ENCODE measurements at regions not wholly inside any gene's neighbourhood (a gene's known extent, or its start where the extent isn't known, plus 50 kb on each side); places are given as distances from the start of the nearest gene placed in this dataset.
"Not testable (repeated sequence)": the region's sequence is repeated elsewhere in the genome, so short reads cannot be mapped to it uniquely, and the experiment has no call there.

DNA sequence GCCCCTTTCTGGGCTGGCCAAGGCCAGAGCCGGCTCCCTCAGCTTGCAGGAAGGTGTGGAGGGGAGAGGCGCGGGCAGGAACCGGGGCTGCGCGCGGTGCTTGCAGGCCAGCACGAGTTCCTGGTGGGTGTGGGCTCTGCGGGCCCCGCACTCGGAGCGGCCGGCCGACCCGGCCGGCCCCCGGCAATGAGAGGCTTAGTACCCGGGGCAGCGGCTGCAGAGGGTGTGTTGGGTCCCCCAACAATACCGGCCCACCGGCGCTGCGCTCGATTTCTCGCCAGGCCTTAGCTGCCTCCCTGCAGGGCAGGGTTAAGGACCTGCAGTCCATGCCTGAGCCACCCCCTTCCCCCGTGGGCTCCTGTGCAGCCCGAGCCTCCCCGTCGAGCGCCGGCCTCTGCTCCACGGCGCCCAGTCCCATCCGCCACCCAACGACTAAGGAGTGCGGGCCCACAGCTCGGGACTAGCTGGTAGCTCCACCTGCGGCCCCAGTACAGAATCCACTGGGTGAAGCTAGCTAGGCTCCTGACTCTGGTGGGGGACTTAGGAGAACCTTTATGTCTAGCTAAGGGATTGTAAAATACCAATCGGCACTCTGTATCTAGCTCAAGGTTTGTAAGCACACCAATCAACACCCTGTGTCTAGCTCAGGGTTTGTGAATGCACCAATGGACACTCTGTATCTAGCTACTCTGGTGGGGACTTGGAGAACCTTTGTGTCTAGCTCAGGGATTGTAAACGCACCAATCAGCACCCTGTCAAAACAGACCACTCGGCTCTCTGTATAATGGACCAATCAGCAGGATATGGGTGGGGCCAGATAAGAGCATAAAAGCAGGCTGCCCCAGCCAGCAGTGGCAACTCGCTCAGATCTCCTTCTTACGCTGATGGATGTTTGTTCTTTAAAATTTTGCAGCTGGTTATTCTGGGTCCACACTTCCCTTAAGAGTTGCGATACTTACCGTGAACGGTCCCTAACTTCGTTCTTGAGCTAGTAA is 167.4 kb upstream of the RREB1 start:
- DNase-seq (ENCODE audit: low read depth in 2 of 2) = no peak

GRCh38 chr6:6941201-6941600 is 166.6 kb upstream of the RREB1 start:
- DNase-seq (ENCODE audit: low read depth in 2 of 2) = no peak

GRCh38 chr6:6942091-6942490 is 165.7 kb upstream of the RREB1 start:
- no peak for DNase-seq (ENCODE audit: low read depth in 2 of 2)

DNA sequence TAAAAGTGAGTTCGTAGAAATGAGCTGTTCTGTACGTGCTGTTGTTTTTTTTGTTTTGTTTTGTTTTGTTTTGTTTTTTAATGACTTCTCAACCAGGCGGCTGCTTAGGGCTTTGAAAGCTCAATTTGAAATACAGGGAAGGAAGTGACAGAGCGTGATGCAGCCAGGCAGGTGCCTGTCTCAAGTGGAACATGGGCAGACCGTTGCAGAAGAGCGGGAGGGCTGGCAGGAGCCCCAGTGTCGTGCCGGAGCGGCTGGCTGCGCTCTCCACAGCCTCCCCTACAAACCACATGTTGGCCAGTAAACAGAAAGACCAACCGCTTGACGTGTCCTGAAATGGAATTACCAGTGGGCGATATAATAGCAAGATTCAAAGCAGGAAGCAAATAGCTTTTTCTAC is 164.9 kb upstream of the RREB1 start:
- DNase-seq (ENCODE audit: low read depth in 2 of 2) = peak in 1 of 2 donors; percentile 57

GRCh38 chr6:6943421-6943820 is 164.3 kb upstream of the RREB1 start:
- no peak for DNase-seq (ENCODE audit: low read depth in 2 of 2)

DNA sequence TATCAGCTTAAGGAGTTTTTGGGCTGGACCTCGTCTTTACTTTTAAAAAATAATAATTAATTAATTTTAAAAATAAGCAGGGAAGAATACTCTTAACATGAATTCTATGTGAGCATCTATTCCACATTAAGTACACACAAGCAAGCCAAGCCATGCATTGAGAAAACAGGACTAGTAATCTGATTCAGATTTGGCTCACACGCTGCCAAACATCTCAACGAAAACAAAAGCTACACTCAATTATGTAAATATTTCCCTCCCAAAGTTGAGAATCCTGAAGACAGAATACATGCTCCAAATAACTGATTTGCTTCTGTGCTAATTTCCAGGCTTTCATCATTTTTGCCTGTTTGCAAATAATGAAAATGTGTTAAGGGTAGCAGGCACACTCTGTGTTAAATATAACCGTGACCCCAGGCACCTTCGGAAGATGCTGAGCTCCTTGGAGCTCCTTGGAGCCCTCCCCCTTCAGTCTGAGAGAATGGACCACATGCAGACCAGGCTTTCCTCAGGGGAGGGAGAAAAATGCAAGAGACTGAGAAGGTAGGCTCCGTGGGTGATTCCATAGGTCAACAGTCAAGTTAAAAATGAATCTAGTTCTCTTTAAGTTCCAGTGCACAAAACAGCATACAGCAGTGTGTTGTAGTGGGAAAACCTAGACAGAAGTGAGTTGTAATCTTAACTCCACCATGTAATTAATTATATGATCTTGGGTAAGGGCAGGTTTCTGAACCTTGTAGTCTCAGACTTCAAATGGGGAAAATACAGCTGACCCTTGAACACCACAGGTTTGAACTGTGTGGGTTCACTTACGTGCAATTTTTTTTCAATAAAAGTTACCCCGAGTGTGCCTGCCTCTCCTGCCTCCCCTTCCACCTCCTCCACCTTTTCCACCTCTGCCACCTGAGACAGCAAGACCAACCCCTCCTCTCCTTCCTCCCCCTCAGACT is 161.3 kb upstream of the RREB1 start:
- DNase-seq (ENCODE audit: low read depth in 2 of 2) = no peak

DNA sequence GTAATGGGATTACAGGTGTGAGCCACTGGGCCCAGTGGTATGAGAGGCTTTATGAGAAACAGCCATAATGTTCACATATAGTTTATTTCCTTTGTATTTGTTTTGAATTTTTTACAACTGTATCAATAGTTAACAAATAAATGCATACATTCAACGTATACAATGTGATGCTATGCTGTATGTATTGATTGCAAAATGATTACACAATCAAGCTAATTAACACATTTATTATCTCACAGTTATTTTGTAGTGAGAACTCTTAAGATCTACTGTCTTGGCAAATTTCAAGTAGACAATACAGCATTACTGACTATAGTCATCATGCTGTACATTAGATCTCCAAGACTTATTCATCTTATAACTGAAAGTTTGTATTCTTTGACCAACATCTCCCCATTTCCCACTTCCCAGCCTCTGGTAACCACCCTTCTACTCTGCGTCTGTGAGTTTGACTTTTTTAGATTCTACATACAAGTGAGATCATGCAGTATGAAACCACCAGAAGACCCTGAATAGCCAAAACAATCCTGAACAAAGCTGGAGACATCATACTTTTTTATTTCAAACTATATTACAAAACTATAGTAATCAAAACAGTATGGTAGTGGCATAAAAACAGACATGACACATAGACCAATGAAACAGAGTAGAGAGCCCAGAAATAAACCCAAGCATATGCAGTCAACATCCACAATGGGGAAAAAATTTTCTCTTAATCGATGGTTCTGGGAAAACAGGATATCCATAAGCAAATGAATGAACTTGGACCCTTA is 157.2 kb upstream of the RREB1 start:
- DNase-seq (ENCODE audit: low read depth in 2 of 2) = no peak

DNA sequence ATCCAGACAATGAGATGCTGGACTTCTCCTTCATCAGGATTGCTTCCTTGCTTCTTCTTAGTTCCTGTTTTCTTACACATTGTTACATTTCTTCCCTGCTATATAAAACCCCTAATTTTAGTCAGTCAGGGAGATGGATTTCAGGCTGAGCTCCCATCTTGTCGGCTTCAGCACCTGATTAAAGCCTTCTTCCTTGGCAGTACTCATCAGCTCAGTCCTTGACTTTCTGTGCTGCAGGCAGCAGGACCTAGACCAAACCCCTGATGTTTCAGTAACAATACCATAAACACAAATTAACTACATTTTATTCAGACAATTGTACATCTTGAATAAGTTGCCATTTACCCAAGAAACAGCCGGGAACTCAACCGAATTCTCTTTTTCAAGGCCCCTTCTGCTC is 156.4 kb upstream of the RREB1 start:
- DNase-seq (ENCODE audit: low read depth in 2 of 2) = no peak

- DNase-seq (ENCODE audit: low read depth in 2 of 2) = no peak
Observed at GRCh38 chr6:6952484-6952883, 155.3 kb upstream of the RREB1 start.

DNA sequence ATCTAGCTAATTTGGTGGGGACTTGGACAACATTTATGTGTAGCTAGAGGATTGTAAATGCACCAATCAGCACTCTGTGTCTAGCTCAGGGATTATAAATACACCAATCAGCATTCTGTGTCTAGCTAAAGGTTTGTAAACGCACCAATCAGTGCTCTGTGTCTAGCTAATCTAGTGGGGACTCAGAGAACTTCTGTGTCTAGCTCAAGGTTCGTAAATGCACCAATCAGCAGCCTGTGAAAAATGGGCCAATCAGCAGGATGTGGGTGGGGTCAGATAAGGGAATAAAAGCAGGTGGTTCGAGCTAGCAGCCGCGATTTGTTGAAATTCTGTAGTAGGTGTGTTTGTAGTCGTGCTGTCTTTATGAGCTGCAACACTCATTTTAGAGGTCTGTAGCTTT is 154.8 kb upstream of the RREB1 start:
- not testable (repeated sequence) for DNase-seq (ENCODE audit: low read depth in 2 of 2)

- DNase-seq (ENCODE audit: low read depth in 2 of 2) = no peak
Observed at GRCh38 chr6:6960571-6961251, 147.1 kb upstream of the RREB1 start.

- DNase-seq (ENCODE audit: low read depth in 2 of 2) = no peak
Observed at GRCh38 chr6:6962086-6962485, 145.7 kb upstream of the RREB1 start.

DNA sequence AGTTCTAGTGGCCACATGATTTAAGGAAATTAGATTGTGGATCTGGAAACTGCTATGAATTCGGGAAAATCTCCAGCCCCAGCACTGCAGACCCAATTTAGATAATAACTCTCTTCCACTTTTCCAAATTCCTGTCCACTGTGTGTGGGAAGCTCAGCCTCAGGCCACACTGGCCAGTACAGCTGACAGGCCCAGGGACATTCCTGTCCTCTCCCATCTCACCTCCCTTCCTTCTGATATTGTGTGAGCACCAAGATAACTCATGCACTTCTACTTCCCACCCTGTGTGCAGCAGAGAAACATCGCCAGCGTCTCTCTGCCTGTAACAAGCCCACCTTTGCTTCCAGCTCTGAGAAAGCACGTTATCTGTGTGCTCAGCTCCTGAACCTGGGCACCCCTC is 145.1 kb upstream of the RREB1 start:
- DNase-seq (ENCODE audit: low read depth in 2 of 2) = no peak

DNA sequence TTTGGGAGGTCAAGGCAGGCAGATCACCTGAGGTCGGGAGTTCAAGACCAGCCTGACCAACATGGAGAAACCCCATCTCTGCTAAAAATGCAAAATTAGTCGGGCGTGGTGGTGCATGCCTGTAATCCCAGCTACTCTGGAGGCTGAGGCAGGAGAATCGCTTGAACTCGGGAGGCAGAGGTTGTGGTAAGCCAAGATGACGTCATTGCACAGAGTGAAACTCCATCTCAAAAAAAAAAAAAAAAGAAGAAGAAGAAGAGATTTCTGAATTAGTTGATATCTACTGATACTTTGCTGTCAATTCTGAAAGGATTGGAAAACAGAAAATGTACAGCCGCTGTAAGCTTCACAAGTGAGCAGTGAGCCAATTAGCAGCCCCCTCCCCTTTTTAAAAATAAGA is 144.4 kb upstream of the RREB1 start:
- DNase-seq (ENCODE audit: low read depth in 2 of 2) = not testable (repeated sequence)

DNA sequence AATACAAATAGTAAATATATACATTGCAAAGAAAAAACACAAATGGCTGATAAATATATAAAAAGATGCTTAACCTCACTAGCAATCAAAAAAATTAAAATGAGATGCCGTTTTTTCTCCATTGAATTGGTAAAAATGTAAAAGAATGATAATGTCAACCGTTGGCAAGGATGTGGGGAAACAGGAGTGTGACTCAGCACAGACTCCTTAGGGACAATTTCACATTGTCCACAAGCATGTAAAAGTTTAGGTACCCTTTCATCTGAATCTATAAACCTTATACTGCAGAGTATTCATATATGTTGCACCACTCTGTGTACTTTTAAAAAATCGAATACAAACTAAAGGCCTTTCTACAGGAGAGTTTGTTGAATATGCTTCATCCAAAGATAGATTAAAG is 143.1 kb upstream of the RREB1 start:
- DNase-seq (ENCODE audit: low read depth in 2 of 2) = no peak

GRCh38 chr6:6966127-6966526 is 141.6 kb upstream of the RREB1 start:
- no peak for DNase-seq (ENCODE audit: low read depth in 2 of 2)

- no peak for DNase-seq (ENCODE audit: low read depth in 2 of 2)
Observed at GRCh38 chr6:6966569-6966968, 141.2 kb upstream of the RREB1 start.

DNA sequence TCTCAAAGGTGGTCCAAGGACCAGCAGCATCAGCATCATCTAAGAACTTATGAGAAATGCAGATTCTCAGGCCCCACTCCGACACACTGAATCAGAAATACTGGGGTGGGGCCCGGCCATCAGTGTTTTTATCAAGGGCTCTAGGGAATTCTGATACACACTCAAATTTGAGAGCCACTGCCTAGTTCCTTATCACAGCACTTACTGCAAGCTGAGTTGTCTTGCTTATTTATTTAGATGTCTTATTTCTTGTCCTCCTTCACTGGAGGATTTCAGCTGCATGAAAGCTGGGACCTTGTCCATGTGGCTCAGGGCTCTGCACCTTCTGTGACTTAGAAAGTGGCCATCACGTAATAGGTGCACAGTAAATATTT is 139.4 kb upstream of the RREB1 start:
- no peak for DNase-seq (ENCODE audit: low read depth in 2 of 2)

DNA sequence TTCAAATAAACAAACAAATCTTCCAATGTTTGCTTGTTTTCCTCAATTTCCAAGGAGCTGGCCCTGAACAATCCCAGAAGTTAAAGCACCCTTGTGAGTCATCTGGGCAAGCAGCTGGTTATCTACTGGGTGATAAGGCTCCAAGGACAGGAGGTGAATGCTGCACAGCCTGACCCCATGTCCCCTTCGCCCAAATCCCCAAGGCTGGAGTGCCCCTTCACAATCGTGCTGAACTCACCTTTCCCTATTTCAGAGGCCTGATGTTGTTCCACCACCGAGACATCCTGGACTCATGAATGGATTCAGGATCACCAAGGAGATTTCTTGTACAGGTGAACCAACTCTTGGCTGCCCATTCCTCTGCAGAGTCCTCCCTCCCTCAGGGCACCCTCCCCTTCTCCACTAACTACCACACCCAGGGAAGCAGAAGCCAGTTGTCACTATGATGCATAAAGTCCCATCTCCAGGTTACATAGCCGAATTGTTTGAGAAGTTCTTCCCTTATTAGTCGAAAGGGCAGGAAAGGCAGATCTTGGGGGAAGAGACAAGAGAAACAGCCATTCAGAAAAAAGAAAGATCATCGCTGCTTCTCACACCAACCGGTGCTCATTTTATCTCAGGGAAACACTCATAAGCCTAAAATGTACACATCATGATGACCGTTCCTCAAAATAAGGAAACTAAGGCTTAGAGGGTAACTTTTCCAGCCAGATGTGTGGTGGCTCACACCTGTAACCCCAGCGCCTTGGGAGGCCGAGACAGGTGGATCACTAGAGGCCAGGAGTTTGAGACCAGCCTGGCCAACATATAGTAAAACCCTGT is 138.8 kb upstream of the RREB1 start:
- DNase-seq (ENCODE audit: low read depth in 2 of 2) = no peak

DNA sequence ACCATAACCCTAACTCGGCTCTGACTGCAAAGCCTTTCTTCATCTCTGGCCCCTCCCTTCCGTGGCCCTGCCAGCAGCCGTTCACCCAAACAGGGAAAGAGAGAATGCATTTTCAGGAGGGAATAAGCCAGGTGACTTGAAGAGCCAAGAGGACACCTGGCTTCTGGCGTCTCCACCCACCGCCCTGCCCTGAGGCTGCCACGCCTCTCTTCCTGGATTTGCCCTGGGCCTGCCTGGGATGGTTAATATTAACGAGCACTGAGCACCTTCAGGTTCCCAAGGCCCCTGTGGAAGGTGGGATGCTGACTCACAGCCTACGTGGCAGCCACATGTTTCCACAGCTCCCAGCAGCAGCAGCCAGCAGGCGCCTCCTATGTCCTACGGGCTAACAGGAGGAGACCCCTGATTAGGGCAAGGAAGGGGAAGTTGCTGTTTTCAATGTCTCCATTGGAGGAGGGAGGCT is 138.0 kb upstream of the RREB1 start:
- DNase-seq (ENCODE audit: low read depth in 2 of 2) = no peak
